ENCODE measurements at regions not wholly inside any gene's neighbourhood (a gene's known extent, or its start where the extent isn't known, plus 50 kb on each side); places are given as distances from the start of the nearest gene placed in this dataset.

GRCh38 chr11:44507491-44507890, 58.0 kb upstream of the CD82 start:
- H4K20me1 ChIP-seq (ENCODE audit: control insufficient read depth, insufficient read depth): no peaks in the 10 kb centered on the region
- ChIA-PET SMC1A (ENCODE audit: uncharacterized antibody, unreplicated experiment) (interaction anchor here (1.2 kb wide), 1 partner anchor 109 kb away, joined by 3 read pairs; no protein-coding TSS in a partner anchor), CTCF (interaction anchor here (0.6 kb wide), 1 partner anchor 34 kb away, joined by 5 read pairs; no protein-coding TSS in a partner anchor), POLR2A (no interaction called here), RAD21 (ENCODE audit: unreplicated experiment) (no interaction called here)
- H3K4me2 ChIP-seq (ENCODE audit: control insufficient read depth, insufficient read depth): no peak overlapping the region
- no peak overlapping the region for H3K9ac ChIP-seq (ENCODE audit: control insufficient read depth, insufficient read depth, low read length)
- 70% methylated on average over 3 of the region's 3 CpGs for WGBS (ENCODE audit: insufficient coverage, insufficient replicate concordance, low lambda C conversion rate, missing lambda C conversion rate)
- H3K9me3 ChIP-seq (replicated peaks; ENCODE audit: control insufficient read depth, insufficient read depth, low read length): no peaks in the 10 kb centered on the region; the same call in 2 of the 3 replicates
- no TSS peak for BruUV-seq (replicated peaks)
- H3K79me2 ChIP-seq (ENCODE audit: control insufficient read depth, insufficient read depth, low read length): no peaks in the 10 kb centered on the region
- in situ Hi-C loops (cut with MboI) (no loop called here), intact Hi-C loops (cut with micrococcal nuclease; ENCODE audit: unreplicated experiment) (no loop called here)
- H3K27ac ChIP-seq (ENCODE audit: control insufficient read depth, insufficient read depth): no peak overlapping the region
- no peaks in the 10 kb centered on the region for H3K36me3 ChIP-seq (ENCODE audit: control insufficient read depth in 2 of 2, insufficient read depth in 2 of 2, low read length in 1 of 2)
- no peak overlapping the region for H2AFZ ChIP-seq (ENCODE audit: control insufficient read depth, low read depth, low read length)
- H3K27me3 ChIP-seq (replicated peaks in 1 of 2; ENCODE audit: control insufficient read depth in 2 of 2, insufficient read depth in 2 of 2, low read length in 1 of 2): no peaks in the 10 kb centered on the region
- DNase-seq (ENCODE audit: low read depth, low spot score): no peak
- no peak for FAIRE-seq
- H3K4me1 ChIP-seq (ENCODE audit: control insufficient read depth, insufficient read depth, low read length): 0 out of 2 replicates have a peak, but pooled peaks cover 3% of the 10 kb centered on the region
- no peak for ATAC-seq
- no peak for TF ChIP-seq IRF5 (IDR thresholded peaks at IDR 0.05; ENCODE audit: borderline replicate concordance)
- no peak for TF ChIP-seq SP1 (IDR thresholded peaks at IDR 0.05; ENCODE audit: low read depth, low read length)
- no peak for TF ChIP-seq EED (IDR thresholded peaks at IDR 0.05; ENCODE audit: low read depth)
- no peak for TF ChIP-seq RFX5 (IDR thresholded peaks at IDR 0.05; ENCODE audit: low read depth, low read length)
- no peak for TF ChIP-seq BHLHE40 (IDR thresholded peaks at IDR 0.05; ENCODE audit: borderline replicate concordance in 1 of 2, low read depth in 2 of 2, low read length in 1 of 2)
- no peak for TF ChIP-seq ZNF687 (IDR thresholded peaks at IDR 0.05)
- no peak for TF ChIP-seq HCFC1 (IDR thresholded peaks at IDR 0.05; ENCODE audit: low read length)
- no peak for TF ChIP-seq SPI1 (IDR thresholded peaks at IDR 0.05; ENCODE audit: borderline replicate concordance, insufficient read depth, low read depth, low read length)
- no peak for TF ChIP-seq KLF5 (IDR thresholded peaks at IDR 0.05; ENCODE audit: partially characterized antibody)
- no peak for TF ChIP-seq MYB (IDR thresholded peaks at IDR 0.05; ENCODE audit: borderline replicate concordance, low read depth, low read length)
- TF ChIP-seq ZBTB40 (IDR thresholded peaks at IDR 0.05; ENCODE audit: borderline replicate concordance): no peak
- no peak for TF ChIP-seq ZNF274 (IDR thresholded peaks at IDR 0.05; ENCODE audit: insufficient read depth, insufficient read length)
- TF ChIP-seq ZNF217 (IDR thresholded peaks at IDR 0.05): no peak
- TF ChIP-seq ZBED1 (IDR thresholded peaks at IDR 0.05; ENCODE audit: borderline replicate concordance): no peak
- no peak for TF ChIP-seq MTA3 (IDR thresholded peaks at IDR 0.05; ENCODE audit: borderline replicate concordance, low read length)
- no peak overlapping the region for H3K4me3 ChIP-seq

Measured in GM12878 (cell line).